ENCODE measurements at regions not wholly inside any gene's neighbourhood (a gene's known extent, or its start where the extent isn't known, plus 50 kb on each side); places are given as distances from the start of the nearest gene placed in this dataset.

GRCh38 chr4:169810325-169811323, 52.9 kb upstream of the HPF1 start:
- peak; percentile 74 for DNase-seq (ENCODE audit: low spot score)

GRCh38 chr4:169807934-169808509, 50.3 kb upstream of the HPF1 start:
- no peak for DNase-seq (ENCODE audit: low spot score)

Data from AG08396 (cell line).